ENCODE measurements at regions not wholly inside any gene's neighbourhood (a gene's known extent, or its start where the extent isn't known, plus 50 kb on each side); places are given as distances from the start of the nearest gene placed in this dataset.

DNA sequence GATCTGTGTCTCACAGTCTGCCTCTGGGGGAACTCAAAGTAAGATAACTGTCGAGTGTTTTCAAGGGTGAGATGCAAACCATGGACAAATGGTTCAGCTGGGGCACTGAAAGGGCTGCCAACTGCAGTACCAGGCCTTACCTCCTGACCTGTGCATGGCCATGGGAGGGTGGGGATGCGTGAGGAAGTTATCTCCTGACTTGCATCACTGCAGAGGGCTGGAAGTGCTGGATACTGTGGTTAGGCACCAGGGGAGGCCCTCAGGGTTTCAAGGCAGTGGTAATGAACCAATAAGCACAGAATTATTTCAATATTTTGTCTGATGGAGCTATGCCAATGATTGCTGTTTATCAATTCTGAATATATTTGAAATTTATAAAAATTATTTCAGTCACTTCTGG lies 159.2 kb downstream of the CYLD start:
- Histone ChIP-seq H3K4me1 (no peaks in the 10 kb centered on the region), H3K4me3 (no peak overlapping the region), H3K27ac (no peak overlapping the region), H3K36me3 (no peaks in the 10 kb centered on the region), H3K9me3 (peaks cover 0 to 8% of the 10 kb centered on the region in 2 donors), H3K27me3 (no peaks in the 10 kb centered on the region)
- intact Hi-C loops (cut with DNase I), result no loop called here
- no peak for DNase-seq (ENCODE audit: low spot score in 2 of 2)
- TF ChIP-seq, protein P1, sequence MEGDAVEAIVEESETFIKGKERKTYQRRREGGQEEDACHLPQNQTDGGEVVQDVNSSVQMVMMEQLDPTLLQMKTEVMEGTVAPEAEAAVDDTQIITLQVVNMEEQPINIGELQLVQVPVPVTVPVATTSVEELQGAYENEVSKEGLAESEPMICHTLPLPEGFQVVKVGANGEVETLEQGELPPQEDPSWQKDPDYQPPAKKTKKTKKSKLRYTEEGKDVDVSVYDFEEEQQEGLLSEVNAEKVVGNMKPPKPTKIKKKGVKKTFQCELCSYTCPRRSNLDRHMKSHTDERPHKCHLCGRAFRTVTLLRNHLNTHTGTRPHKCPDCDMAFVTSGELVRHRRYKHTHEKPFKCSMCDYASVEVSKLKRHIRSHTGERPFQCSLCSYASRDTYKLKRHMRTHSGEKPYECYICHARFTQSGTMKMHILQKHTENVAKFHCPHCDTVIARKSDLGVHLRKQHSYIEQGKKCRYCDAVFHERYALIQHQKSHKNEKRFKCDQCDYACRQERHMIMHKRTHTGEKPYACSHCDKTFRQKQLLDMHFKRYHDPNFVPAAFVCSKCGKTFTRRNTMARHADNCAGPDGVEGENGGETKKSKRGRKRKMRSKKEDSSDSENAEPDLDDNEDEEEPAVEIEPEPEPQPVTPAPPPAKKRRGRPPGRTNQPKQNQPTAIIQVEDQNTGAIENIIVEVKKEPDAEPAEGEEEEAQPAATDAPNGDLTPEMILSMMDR (IDR thresholded peaks at IDR 0.05), result no peak

DNA sequence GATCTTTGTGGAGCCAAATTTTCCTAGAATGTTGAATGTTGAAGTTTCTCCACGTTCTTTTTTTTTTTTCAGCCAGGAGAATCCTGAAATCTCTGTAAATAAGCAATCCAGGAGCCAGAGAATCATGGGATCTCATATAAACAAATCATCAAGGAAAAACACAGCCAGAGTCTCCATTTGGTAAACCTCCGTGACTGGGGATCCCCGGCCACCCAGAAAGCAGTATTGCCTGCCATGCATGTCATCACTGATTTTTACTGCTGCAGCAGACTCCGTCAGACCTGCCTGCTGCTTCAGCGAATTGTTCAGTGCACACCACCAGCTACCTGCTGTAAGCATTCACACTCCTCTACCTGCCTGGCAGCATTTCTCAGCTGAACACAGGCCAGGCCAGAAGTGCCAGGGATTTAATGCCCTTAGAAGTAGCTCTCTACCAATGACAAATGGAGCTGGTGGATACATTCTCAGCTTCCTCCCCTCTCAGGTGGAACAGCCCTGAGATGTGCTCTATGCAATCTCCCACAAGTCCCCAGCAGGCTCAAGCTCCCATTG lies 158.6 kb downstream of the CYLD start:
- intact Hi-C loops (cut with DNase I), result no loop called here
- no peak for DNase-seq (ENCODE audit: low spot score in 2 of 2)
- Histone ChIP-seq H3K27me3 (no peaks in the 10 kb centered on the region), H3K4me1 (no peaks in the 10 kb centered on the region), H3K36me3 (no peaks in the 10 kb centered on the region), H3K9me3 (peaks cover 0 to 8% of the 10 kb centered on the region in 2 donors), H3K27ac (no peak overlapping the region), H3K4me3 (no peak overlapping the region)
- TF ChIP-seq, protein P1 (IDR thresholded peaks at IDR 0.05), result no peak

DNA sequence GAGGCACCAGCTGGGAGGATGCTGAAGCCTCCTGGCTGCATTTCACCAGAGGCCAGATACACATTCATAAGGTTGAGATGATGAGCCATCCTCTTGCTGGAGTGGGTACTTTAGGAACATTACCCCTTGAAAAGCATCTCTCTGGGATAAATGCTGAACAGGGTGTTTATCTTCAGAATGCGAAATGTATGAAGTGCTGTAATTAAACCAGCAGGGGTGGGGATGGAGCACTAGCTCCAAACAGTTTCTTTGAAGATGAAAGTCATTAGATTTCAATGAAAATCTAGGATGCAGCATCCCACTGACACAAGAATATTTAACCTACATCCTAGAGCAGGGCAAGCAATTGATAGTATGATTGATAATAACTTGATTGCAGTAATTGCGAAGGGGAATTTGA lies 158.1 kb downstream of the CYLD start:
- intact Hi-C loops (cut with DNase I), result no loop called here
- H3K4me1 ChIP-seq, result no peaks in the 10 kb centered on the region
- H3K36me3 ChIP-seq, result no peaks in the 10 kb centered on the region
- peaks cover 0 to 8% of the 10 kb centered on the region in 2 donors for H3K9me3 ChIP-seq
- DNase-seq (ENCODE audit: low spot score in 2 of 2), result no peak
- TF ChIP-seq, protein P1 (IDR thresholded peaks at IDR 0.05), result no peak
- H3K4me3 ChIP-seq, result no peak overlapping the region
- no peaks in the 10 kb centered on the region for H3K27me3 ChIP-seq
- H3K27ac ChIP-seq, result no peak overlapping the region

DNA sequence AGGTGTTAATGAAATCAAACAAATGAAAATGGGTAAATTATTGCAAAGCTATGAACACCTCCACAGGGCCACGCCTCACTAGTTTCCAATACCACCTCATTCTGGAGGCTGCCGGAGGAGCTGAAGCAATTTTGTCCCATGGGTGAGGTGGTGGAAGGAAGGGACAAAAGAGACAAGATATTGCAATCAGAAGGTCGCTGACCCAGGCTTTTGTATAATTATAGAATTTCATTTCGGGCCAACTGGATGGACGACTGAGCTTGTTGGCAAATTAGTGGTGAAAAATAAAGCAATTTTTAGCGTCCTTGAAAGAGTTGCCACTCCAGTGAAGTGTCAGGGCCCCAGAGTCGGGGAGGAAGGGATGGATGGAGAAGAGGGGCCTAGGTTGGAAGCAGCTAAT lies 147.9 kb downstream of the CYLD start:
- H3K9me3 ChIP-seq, result no peaks in the 10 kb centered on the region
- no peaks in the 10 kb centered on the region for H3K27me3 ChIP-seq
- peak in 1 of 2 donors; percentile 35 for DNase-seq (ENCODE audit: low spot score in 2 of 2)
- H3K4me3 ChIP-seq, result no peak overlapping the region
- no peaks in the 10 kb centered on the region for H3K4me1 ChIP-seq
- H3K27ac ChIP-seq, result no peak overlapping the region
- no peaks in the 10 kb centered on the region for H3K36me3 ChIP-seq
- intact Hi-C loops (cut with DNase I), result no loop called here
- TF ChIP-seq, protein P1 (IDR thresholded peaks at IDR 0.05), result no peak

DNA sequence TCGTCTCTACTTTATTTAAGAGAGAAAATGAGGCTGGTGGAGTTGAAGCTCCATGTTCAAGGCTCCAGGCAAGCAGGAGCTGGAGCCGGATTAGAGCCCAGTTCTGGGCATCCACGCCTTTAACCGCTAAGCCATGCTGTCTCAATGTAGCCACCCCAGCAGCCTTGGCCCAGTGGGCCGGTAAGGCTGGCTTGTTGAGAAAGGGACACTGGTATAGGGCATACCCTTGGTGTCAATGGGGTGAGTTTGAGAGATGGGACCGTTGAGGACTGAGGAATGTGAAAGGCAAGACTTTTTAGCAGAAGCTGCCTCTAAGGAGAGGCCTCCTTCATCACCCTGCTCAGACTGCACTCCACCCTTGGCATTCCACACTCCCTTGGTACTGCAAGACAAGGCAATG lies 147.4 kb downstream of the CYLD start:
- intact Hi-C loops (cut with DNase I), result no loop called here
- TF ChIP-seq, protein P1 (IDR thresholded peaks at IDR 0.05), result no peak
- H3K9me3 ChIP-seq, result no peaks in the 10 kb centered on the region

More for the DNA sequence above, 147.4 kb downstream of the CYLD start:
- no peaks in the 10 kb centered on the region for H3K27me3 ChIP-seq
- no peaks in the 10 kb centered on the region for H3K4me1 ChIP-seq
- no peak overlapping the region for H3K4me3 ChIP-seq
- DNase-seq (ENCODE audit: low spot score in 2 of 2), result peak in 1 of 2 donors; percentile 25
- no peak overlapping the region for H3K27ac ChIP-seq
- H3K36me3 ChIP-seq, result no peaks in the 10 kb centered on the region

Measured in ascending aorta (tissue), 2 donors.